Sigmoid colon (tissue), 6 donors: ENCODE measurements at regions not wholly inside any gene's neighbourhood (a gene's known extent, or its start where the extent isn't known, plus 50 kb on each side); places are given as distances from the start of the nearest gene placed in this dataset.

ENCODE experiments used
- DNase-seq: peaks from one replicate; pipeline ENCODE4 v3.0.0-alpha.2; 2019
- H3K27ac ChIP-seq, 4 donors: fragments of 200-600 bp; sonication (generic); one replicate each; pipeline ENCODE4 v1.5.1; 2016 to 2019; ENCODE audit warnings: mild to moderate bottlenecking in 1 of 4
- H3K27me3 ChIP-seq, 3 donors: fragments of 200-600 bp; sonication (generic); one replicate each; pipeline ENCODE4 v1.5.1; 2019; ENCODE audit warnings: mild to moderate bottlenecking in 1 of 3
- H3K36me3 ChIP-seq, 4 donors: fragments of 200-600 bp; sonication (generic); one replicate each; pipeline ENCODE4 v1.5.1; 2016 to 2019
- H3K4me1 ChIP-seq, 4 donors: fragments of 200-600 bp; sonication (generic); one replicate each; pipeline ENCODE4 v1.5.1; 2017 to 2019
- H3K4me3 ChIP-seq, 4 donors: fragments of 200-600 bp; sonication (generic); one replicate each; pipeline ENCODE4 v1.5.1; 2017 to 2019; ENCODE audit warnings: mild to moderate bottlenecking in 2 of 4, moderate library complexity in 1 of 4
- H3K9me3 ChIP-seq, 4 donors: fragments of 200-600 bp in 3 of 4; sonication (generic) in 3 of 4; one replicate each; pipeline versions ENCODE4 v1.5.1 to v1.6.1; 2013 to 2019
- CTCF ChIP-seq, 4 experiments: fragments of 450-650 bp in 3 of 4; fragments of 200-600 bp in 1 of 4; IDR thresholded peaks; one replicate each; pipeline ENCODE4 v1.5.1; 2016 to 2019; ENCODE audit warnings: antibody characterized with exemption in 4 of 4, mild to moderate bottlenecking in 3 of 4, moderate library complexity in 2 of 4
- POLR2A ChIP-seq, 2 donors: fragments of 450-650 bp; IDR thresholded peaks; one replicate each; pipeline ENCODE4 v1.6.1; 2016; ENCODE audit warnings: antibody characterized with exemption in 2 of 2, mild to moderate bottlenecking in 2 of 2, moderate library complexity in 2 of 2
- POLR2AphosphoS5 ChIP-seq, 4 donors: sonication (generic); formaldehyde crosslinking; IDR thresholded peaks; one replicate each; pipeline ENCODE4 v1.6.1; 2017; ENCODE audit warnings: antibody characterized with exemption in 4 of 4
- WGBS, 2 donors: extraction: QIAGEN DNeasy Blood & Tissue Kit; methylation state at CpG; one replicate each; pipeline ENCODE4 v1.1.7; 2013; 5-methylcytosine and 5-hydroxymethylcytosine counted together
- intact Hi-C: fragments of 100-400 bp; cut with DNase I; formaldehyde crosslinking; loops from one replicate; pipeline ENCODE4 v1.15.1; 2023
- donor health status: healthy with polysubstance abuse.
- donor health status: healthy.

- H3K27me3 ChIP-seq: no peaks in the 10 kb centered on the region
- no peaks in the 10 kb centered on the region for H3K9me3 ChIP-seq
- DNase-seq: no peak
- intact Hi-C loops: no loop called here
- 95 to 97% methylated on average over 2 of the region's 2 CpGs for WGBS, 2 donors
- H3K36me3 ChIP-seq: no peaks in the 10 kb centered on the region
- no peak overlapping the region for H3K4me3 ChIP-seq
- H3K27ac ChIP-seq: no peak overlapping the region
- peaks cover 0 to 27% (median 19%) of the 10 kb centered on the region in 4 donors for H3K4me1 ChIP-seq
- TF ChIP-seq POLR2AphosphoS5 (IDR thresholded peaks at IDR 0.05) (no peak), CTCF (IDR thresholded peaks at IDR 0.05) (no peak), POLR2A (IDR thresholded peaks at IDR 0.05) (no peak)
These were observed 118.5 kb downstream of the LYZL1 start for GRCh38 chr10:29407280-29407858.
